HCT116 (cell line): ENCODE measurements at regions not wholly inside any gene's neighbourhood (a gene's known extent, or its start where the extent isn't known, plus 50 kb on each side); places are given as distances from the start of the nearest gene placed in this dataset.

Experiments
- EZH2 ChIP-seq: fragments of 200-600 bp; sonication (generic); IDR thresholded peaks from 2 replicates; pipeline ENCODE4 v1.6.1; 2017; ENCODE audit warnings: antibody characterized with exemption, mixed run types
- EZH2phosphoT487 ChIP-seq: fragments of 200-600 bp; IDR thresholded peaks from 2 replicates; pipeline ENCODE4 v1.6.1; 2018; ENCODE audit warnings: antibody characterized with exemption, borderline replicate concordance
- JUND ChIP-seq: IDR thresholded peaks from 2 replicates; pipeline ENCODE4 v1.6.1; 2012
- YY1 ChIP-seq: IDR thresholded peaks from 2 replicates; pipeline ENCODE4 v1.6.1; 2011; ENCODE audit warnings: low read length, low read depth, moderate library complexity, mild to moderate bottlenecking; ENCODE audit not compliant: insufficient replicate concordance; ENCODE audit errors: extremely low read depth
- ZFX ChIP-seq: fragments of 450-650 bp; IDR thresholded peaks from 2 replicates; pipeline ENCODE4 v1.6.1; 2017
- TF ChIP-seq, protein P1 (sequence below), 3 experiments: fragments of 200-600 bp in 1 of 3; sonication (generic) in 1 of 3; IDR thresholded peaks in 2 of 3; conservative IDR thresholded peaks in 1 of 3; 2 replicates each; pipeline ENCODE4 v1.5.1; 2012 to 2017; ENCODE audit warnings: low read depth in 2 of 3, low read length in 2 of 3, antibody characterized with exemption in 1 of 3, borderline replicate concordance in 1 of 3, control low read depth in 1 of 3, mild to moderate bottlenecking in 1 of 3, mixed read lengths in 1 of 3, mixed run types in 1 of 3, moderate library complexity in 1 of 3; ENCODE audit not compliant: insufficient read depth in 1 of 3
- TF ChIP-seq, protein P2 (sequence below): IDR thresholded peaks from 2 replicates; pipeline ENCODE4 v1.6.1; 2012

DNA sequence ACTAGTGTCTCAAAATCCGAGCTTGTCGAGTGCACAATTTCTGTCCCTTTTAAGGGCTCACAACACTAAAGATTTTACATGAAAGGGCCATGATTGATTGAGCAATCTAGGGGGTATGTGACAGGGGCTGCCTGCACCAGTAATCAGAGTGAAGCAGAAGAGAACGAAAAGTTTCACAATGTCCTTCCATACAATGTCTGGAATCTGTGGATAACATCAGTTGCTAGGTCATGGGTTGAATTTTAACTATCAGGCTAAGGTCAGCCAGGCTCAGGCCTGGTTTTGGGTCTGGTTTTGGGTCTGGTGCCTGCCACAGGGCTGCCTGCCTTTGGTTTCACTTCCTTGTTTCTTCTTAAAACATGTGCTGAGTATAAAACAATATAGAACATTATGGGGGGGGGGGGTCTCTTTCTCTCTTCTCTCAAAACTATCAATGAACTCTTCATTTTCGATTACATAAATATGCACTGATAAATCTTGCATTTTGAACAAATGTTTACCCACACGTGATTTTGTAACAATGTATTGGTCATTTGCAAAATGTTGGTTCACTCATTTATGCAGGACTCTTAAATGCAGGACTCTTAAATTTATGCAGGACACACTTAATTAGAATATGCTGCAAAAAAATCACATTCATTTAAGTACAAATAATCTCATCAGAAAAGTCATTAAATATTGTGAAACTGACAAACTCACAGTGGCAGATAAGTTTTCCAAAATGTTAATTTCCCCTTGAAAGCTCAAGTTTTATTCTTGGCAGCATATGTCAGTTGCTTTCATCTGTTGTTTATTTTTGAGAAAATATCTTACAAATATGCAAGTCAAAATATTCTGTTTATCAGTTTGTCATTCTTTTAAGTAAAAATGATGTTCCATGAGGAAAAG lies 290.5 kb upstream of the KYNU start:
- TF ChIP-seq, protein P1, sequence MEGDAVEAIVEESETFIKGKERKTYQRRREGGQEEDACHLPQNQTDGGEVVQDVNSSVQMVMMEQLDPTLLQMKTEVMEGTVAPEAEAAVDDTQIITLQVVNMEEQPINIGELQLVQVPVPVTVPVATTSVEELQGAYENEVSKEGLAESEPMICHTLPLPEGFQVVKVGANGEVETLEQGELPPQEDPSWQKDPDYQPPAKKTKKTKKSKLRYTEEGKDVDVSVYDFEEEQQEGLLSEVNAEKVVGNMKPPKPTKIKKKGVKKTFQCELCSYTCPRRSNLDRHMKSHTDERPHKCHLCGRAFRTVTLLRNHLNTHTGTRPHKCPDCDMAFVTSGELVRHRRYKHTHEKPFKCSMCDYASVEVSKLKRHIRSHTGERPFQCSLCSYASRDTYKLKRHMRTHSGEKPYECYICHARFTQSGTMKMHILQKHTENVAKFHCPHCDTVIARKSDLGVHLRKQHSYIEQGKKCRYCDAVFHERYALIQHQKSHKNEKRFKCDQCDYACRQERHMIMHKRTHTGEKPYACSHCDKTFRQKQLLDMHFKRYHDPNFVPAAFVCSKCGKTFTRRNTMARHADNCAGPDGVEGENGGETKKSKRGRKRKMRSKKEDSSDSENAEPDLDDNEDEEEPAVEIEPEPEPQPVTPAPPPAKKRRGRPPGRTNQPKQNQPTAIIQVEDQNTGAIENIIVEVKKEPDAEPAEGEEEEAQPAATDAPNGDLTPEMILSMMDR (IDR thresholded peaks at IDR 0.05 in 2 of 3, conservative IDR thresholded peaks at IDR 0.05 in 1 of 3; ENCODE audit: borderline replicate concordance in 1 of 3, insufficient read depth in 1 of 3, low read depth in 2 of 3, low read length in 2 of 3) = no peak
- TF ChIP-seq, protein P2, sequence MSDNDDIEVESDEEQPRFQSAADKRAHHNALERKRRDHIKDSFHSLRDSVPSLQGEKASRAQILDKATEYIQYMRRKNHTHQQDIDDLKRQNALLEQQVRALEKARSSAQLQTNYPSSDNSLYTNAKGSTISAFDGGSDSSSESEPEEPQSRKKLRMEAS = no peak
- no peak for TF ChIP-seq JUND
- no peak for TF ChIP-seq YY1
- no peak for TF ChIP-seq ZFX
- no peak for TF ChIP-seq EZH2
- TF ChIP-seq EZH2phosphoT487 = no peak
